ENCODE measurements at regions not wholly inside any gene's neighbourhood (a gene's known extent, or its start where the extent isn't known, plus 50 kb on each side); places are given as distances from the start of the nearest gene placed in this dataset.
"Not testable (repeated sequence)": the region's sequence is repeated elsewhere in the genome, so short reads cannot be mapped to it uniquely, and the experiment has no call there.

DNA sequence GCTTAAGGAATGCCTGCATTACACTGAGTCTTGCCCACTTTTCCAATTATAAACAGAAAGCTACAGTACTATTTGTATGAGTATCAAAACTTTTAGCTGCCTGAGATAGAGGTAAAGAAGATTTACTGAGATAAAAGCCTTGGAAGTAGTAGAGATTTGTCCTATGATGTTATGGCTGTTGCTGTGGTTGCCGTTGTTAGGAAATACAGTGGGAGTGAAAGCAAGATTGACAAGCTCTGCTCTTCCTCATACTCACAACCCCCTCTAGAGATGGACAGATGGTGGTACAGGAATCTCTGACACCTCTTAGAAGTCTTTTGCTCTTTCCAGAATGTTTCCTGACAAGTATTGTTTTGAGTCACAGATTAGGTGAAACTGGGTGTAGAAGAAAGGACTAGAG, 242.5 kb downstream of the RPIA start:
- no peaks in the 10 kb centered on the region for H3K36me3 ChIP-seq (ENCODE audit: control insufficient read depth, insufficient read depth, low read length)
- H3K27me3 ChIP-seq (ENCODE audit: control insufficient read depth, insufficient read depth, low read length): no peaks in the 10 kb centered on the region
- no peak overlapping the region for H3K4me3 ChIP-seq (ENCODE audit: low read depth, low read length)
- TF ChIP-seq, protein P1, sequence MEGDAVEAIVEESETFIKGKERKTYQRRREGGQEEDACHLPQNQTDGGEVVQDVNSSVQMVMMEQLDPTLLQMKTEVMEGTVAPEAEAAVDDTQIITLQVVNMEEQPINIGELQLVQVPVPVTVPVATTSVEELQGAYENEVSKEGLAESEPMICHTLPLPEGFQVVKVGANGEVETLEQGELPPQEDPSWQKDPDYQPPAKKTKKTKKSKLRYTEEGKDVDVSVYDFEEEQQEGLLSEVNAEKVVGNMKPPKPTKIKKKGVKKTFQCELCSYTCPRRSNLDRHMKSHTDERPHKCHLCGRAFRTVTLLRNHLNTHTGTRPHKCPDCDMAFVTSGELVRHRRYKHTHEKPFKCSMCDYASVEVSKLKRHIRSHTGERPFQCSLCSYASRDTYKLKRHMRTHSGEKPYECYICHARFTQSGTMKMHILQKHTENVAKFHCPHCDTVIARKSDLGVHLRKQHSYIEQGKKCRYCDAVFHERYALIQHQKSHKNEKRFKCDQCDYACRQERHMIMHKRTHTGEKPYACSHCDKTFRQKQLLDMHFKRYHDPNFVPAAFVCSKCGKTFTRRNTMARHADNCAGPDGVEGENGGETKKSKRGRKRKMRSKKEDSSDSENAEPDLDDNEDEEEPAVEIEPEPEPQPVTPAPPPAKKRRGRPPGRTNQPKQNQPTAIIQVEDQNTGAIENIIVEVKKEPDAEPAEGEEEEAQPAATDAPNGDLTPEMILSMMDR (IDR thresholded peaks at IDR 0.05; ENCODE audit: insufficient read depth, low read length, poor library complexity, severe bottlenecking): no peak
- no peak for DNase-seq (ENCODE audit: low read depth)

DNA sequence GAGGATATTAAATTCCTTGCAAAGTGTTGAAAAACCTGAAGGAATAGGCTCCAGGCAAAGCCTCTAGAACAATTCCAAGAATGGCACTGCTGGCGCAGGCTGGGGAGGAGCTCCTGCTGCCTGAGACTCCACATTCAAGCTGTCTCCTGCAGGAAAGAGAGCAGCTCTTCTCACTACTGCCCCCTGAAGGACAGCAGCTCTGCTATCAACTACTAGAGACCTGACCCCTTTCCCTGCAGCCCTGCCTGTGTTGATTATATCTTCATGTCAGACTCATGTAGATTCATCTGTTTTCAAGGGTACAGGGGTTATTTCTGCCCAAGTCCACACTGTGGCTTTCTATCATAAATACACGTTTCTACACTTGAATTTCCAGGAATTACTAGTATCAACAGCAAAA, 249.7 kb downstream of the RPIA start:
- H3K27me3 ChIP-seq (ENCODE audit: control insufficient read depth, insufficient read depth, low read length); H3K4me3 ChIP-seq (ENCODE audit: low read depth, low read length); DNase-seq (ENCODE audit: low read depth); H3K36me3 ChIP-seq (ENCODE audit: control insufficient read depth, insufficient read depth, low read length): not testable (repeated sequence)
- TF ChIP-seq, protein P1 (IDR thresholded peaks at IDR 0.05; ENCODE audit: insufficient read depth, low read length, poor library complexity, severe bottlenecking): peak; percentile 33

DNA sequence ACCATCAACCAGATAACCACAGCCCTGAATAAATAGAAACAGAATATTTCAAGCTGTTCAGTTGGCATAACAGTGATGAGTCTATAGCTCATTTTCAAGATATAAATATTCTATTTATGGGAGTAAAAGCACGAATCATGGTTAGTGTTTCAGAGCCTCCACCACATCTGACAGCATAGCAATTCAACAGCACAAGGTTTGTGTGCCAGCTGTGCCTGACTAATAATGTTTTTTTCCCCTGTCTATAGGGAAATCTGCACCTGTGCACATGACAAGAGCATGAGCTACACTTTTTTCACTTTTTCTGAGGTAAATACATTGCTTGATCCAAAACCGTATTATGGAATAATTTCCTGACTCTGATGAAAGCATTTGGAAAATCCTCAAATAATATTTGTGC, 251.3 kb downstream of the RPIA start:
- DNase-seq (ENCODE audit: low read depth): no peak
- Histone ChIP-seq H3K4me3 (ENCODE audit: low read depth, low read length) (no peak overlapping the region), H3K27me3 (ENCODE audit: control insufficient read depth, insufficient read depth, low read length) (no peaks in the 10 kb centered on the region), H3K36me3 (ENCODE audit: control insufficient read depth, insufficient read depth, low read length) (no peaks in the 10 kb centered on the region)
- TF ChIP-seq, protein P1 (IDR thresholded peaks at IDR 0.05; ENCODE audit: insufficient read depth, low read length, poor library complexity, severe bottlenecking): no peak

DNA sequence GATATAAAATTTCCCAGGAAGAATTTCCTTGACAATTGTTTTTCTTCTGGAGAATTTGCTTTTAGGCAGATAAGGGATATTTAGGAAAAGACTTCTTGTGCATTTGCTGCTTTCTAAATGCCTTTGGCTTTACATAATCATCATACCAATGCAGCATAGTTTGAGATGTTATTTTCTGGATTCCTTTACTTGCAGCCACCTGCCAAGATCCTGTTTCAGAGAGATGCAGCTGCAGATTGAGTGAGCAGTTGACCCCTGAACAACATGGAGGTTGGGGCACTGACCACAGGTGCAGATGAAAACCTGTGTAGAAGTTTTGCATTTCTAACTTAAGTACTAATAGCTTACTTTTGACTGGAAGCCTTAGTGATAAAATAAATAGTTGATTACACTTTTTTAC, 257.9 kb downstream of the RPIA start:
- Histone ChIP-seq H3K27me3 (ENCODE audit: control insufficient read depth, insufficient read depth, low read length) (no peaks in the 10 kb centered on the region), H3K36me3 (ENCODE audit: control insufficient read depth, insufficient read depth, low read length) (no peaks in the 10 kb centered on the region), H3K4me3 (ENCODE audit: low read depth, low read length) (no peak overlapping the region)
- DNase-seq (ENCODE audit: low read depth): no peak
- TF ChIP-seq, protein P1 (IDR thresholded peaks at IDR 0.05; ENCODE audit: insufficient read depth, low read length, poor library complexity, severe bottlenecking): no peak

DNA sequence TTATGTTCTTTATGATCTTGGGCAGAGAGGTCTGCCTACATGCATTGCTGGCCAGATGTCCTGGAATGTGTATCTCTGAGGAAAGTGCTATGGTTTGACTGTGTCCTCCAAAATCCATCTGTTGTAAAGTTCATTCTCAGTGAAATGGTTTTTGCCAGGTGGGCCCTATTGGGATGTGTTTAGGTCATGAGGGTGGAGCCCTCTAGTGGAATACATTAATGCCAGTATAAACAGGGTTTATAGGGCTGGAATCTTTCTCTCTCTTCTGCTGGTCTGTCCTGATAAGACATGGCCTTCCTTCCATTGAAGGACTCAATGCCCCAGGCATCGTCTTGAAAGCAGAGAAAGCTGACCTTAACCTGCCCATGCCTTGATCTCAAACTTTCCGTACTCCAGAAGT, 258.5 kb downstream of the RPIA start:
- H3K27me3 ChIP-seq (ENCODE audit: control insufficient read depth, insufficient read depth, low read length): no peaks in the 10 kb centered on the region
- TF ChIP-seq, protein P1 (IDR thresholded peaks at IDR 0.05; ENCODE audit: insufficient read depth, low read length, poor library complexity, severe bottlenecking): peak; percentile 15
- no peak for DNase-seq (ENCODE audit: low read depth)
- H3K36me3 ChIP-seq (ENCODE audit: control insufficient read depth, insufficient read depth, low read length): no peaks in the 10 kb centered on the region
- H3K4me3 ChIP-seq (ENCODE audit: low read depth, low read length): no peak overlapping the region

DNA sequence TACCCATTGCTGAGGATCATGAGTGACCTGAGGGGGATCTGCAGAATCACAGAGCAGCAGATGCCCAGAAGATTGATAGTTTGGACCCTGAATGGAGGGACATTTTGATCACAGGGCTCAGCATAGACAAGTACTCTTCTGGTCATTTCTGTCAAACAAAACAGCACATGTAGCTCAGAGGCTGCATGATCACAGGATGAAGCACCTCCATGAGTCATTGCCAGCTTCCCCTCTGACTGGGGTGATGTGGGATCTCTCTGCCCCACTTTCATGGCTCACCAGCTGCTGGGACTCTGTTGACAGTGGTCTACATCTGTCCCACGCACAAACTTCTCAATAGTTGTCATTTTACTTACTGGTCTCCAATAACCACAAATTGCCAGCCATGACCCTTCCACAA, 264.1 kb downstream of the RPIA start:
- TF ChIP-seq, protein P1 (IDR thresholded peaks at IDR 0.05; ENCODE audit: insufficient read depth, low read length, poor library complexity, severe bottlenecking): no peak
- H3K27me3 ChIP-seq (ENCODE audit: control insufficient read depth, insufficient read depth, low read length): no peaks in the 10 kb centered on the region
- no peak overlapping the region for H3K4me3 ChIP-seq (ENCODE audit: low read depth, low read length)
- H3K36me3 ChIP-seq (ENCODE audit: control insufficient read depth, insufficient read depth, low read length): no peaks in the 10 kb centered on the region
- DNase-seq (ENCODE audit: low read depth): no peak

Measured in kidney epithelial cell (primary cell).